ENCODE measurements at regions not wholly inside any gene's neighbourhood (a gene's known extent, or its start where the extent isn't known, plus 50 kb on each side); places are given as distances from the start of the nearest gene placed in this dataset.

DNA sequence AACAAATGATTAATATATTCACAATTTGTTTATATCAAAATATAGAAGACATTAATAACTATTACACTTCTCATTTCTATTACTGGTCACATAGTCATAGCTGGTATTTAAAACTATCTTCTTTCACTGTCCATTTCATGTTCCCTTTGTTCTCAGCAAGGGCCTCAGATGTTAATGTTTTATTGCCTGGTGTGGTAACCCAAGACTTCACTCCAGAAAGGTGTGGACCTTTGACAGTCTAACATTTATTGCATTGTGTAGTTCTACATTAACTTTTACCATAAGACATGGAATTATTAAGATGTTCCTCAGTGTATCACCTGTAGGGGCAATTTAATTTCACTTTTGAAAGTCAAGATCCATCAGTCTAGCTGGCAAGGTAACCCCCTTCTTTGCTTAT lies 691.3 kb downstream of the SQOR start:
- no peak overlapping the region for H3K4me3 ChIP-seq (ENCODE audit: low read depth, low read length)
- TF ChIP-seq, protein P1, sequence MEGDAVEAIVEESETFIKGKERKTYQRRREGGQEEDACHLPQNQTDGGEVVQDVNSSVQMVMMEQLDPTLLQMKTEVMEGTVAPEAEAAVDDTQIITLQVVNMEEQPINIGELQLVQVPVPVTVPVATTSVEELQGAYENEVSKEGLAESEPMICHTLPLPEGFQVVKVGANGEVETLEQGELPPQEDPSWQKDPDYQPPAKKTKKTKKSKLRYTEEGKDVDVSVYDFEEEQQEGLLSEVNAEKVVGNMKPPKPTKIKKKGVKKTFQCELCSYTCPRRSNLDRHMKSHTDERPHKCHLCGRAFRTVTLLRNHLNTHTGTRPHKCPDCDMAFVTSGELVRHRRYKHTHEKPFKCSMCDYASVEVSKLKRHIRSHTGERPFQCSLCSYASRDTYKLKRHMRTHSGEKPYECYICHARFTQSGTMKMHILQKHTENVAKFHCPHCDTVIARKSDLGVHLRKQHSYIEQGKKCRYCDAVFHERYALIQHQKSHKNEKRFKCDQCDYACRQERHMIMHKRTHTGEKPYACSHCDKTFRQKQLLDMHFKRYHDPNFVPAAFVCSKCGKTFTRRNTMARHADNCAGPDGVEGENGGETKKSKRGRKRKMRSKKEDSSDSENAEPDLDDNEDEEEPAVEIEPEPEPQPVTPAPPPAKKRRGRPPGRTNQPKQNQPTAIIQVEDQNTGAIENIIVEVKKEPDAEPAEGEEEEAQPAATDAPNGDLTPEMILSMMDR (IDR thresholded peaks at IDR 0.05; ENCODE audit: low read depth, low read length) = no peak

DNA sequence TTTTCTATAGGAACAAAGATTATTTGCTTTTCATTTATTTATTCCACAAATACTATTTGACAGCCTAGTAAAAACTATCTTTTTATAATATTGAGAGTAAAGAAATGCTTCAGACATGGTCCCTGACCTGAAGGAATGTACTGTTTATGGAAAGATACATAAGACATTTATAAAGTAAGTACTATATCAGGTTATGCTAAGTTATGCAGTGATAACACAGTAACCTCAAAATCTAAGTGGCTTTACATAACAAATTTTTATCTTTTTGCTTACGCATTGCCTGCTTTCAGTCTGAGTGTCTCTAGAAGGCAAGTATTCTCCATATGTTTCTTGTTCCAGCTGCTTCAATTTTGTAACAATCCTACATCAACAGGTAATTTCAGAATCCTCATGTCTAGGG lies 694.0 kb downstream of the SQOR start:
- TF ChIP-seq, protein P1 (IDR thresholded peaks at IDR 0.05; ENCODE audit: low read depth, low read length) = no peak
- H3K4me3 ChIP-seq (ENCODE audit: low read depth, low read length) = no peak overlapping the region

DNA sequence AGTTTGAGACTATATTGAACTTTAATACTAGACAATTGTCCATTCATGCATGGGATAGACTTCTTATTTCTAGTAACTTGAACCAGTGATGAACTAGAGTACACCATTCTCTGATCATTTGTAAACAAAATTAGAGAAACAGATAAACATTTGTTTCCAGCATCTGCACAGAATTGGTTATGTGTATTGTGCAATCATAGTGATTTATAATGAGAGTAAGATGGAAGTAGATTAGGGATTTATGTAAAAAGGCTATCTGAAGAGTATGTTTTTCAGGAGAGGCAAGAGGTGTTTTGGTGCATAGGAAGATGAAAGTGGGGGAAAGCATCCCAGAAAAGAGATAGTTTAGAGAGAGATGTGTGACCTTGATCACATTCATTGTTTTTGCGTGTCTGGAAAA lies 695.0 kb downstream of the SQOR start:
- TF ChIP-seq, protein P1 (IDR thresholded peaks at IDR 0.05; ENCODE audit: low read depth, low read length) = no peak
- H3K4me3 ChIP-seq (ENCODE audit: low read depth, low read length) = no peak overlapping the region

DNA sequence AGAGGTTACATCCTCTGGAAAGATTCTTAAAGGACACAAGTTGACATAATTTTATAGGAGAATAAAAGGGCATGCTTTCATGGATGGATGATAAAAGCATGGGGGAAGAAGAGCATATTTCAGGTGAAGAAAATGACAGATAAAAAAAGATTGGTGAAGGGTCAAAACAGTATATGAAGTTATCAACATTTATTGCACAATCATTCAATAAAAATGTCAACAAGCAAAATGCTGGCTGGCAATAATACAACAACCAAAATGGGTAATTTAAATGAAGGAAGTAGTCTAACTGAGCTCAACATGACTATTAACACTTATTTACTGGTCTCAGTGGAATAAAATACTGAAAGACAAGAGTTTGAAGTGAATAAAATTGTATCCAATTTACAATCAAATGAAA lies 696.7 kb downstream of the SQOR start:
- no peak overlapping the region for H3K4me3 ChIP-seq (ENCODE audit: low read depth, low read length)
- TF ChIP-seq, protein P1 (IDR thresholded peaks at IDR 0.05; ENCODE audit: low read depth, low read length) = no peak

DNA sequence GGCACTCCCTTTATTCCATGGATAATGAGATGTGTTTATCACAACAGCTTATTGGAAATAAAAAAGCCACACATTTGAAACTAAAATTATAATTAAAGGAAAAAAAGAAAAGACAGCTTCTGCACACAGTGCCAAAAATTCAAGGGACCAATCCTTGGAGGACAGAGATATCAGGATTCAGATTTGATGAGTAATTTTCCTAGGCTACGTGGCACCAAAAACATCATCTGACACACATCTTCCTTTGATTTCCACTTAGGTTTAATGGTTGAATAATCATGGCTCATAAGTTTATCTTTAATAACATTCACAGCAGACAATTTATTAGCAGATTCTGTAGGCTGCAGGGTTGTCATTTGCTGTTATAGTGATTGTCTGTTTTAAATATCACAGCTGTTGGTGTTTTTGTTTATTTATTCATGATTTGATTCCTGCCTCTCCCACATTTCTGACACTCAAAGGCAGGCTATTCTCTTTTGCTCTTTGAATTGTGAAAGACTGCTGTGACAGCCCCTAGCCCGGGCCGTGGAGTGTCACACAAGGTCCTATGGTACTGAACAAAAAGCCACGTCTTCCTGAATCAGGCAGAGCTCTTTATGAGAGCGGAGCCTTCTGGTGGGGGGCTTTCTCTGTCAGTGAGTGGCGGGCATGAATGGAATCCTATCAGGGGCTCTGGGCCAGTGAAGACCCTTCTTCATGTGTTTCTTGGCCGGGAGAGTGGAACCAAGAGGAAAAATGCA lies 708.5 kb downstream of the SQOR start:
- TF ChIP-seq, protein P1 (IDR thresholded peaks at IDR 0.05; ENCODE audit: low read depth, low read length) = no peak
- H3K4me3 ChIP-seq (ENCODE audit: low read depth, low read length) = no peak overlapping the region

DNA sequence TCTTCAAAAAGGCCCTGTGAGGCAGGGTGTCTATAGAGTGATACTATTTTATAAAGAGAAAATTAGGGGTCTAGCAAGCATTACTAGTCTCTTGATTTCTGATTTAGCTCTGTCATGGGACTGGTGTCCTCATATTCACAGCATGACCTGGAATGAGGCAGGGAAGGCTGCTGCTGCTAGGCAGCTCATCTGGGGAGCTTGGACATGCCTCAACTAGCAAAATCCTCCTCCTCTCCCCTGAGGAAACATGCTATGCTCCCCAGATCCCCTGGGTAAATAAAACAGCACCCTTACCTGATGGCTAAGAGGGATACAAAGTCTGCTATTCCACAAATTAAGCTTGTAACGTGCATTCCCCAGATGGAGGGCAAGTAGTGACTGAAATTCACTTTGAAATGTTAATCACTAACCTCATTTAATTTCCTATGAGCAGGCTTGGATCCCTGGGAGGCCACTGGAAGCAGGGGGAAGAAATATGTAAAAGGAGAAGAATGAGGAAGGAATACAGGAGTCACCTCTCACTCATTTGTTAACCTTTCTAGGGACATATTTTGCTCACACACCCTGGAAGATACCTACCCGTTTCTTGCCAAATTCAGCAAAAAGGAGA lies 709.4 kb downstream of the SQOR start:
- no peak overlapping the region for H3K4me3 ChIP-seq (ENCODE audit: low read depth, low read length)
- TF ChIP-seq, protein P1 (IDR thresholded peaks at IDR 0.05; ENCODE audit: low read depth, low read length) = no peak

DNA sequence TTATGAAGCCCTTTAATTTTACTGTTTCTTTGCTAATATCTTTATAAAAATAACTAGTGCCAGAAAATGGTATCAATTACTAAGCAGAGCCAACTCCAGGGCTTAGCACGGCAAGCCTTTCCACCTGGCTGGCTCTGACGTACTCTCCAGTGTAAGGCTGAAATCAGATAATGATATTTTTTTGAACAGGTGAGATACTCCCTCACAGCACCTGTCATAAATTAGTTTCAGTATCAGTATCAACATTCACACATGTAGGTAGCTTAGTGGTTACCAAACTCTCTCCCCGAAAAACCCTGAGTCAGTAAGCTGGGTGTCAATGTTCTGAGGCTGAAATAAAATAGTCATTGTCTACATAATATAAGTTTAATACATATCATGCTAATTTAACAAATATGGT lies 710.1 kb downstream of the SQOR start:
- H3K4me3 ChIP-seq (ENCODE audit: low read depth, low read length) = no peak overlapping the region

More for the DNA sequence above, 710.1 kb downstream of the SQOR start:
- TF ChIP-seq, protein P1 (IDR thresholded peaks at IDR 0.05; ENCODE audit: low read depth, low read length) = no peak

Data from WI38 (cell line).